Lung (tissue), 11 donors: ENCODE measurements at regions not wholly inside any gene's neighbourhood (a gene's known extent, or its start where the extent isn't known, plus 50 kb on each side); places are given as distances from the start of the nearest gene placed in this dataset.

Experiments
- ATAC-seq: fragments of 200-7000 bp; cut with Tn5 transposase; one replicate; pipeline ENCODE4 v1.9.1; 2020; ENCODE audit warnings: moderate number of reproducible peaks; ENCODE audit not compliant: insufficient read depth, low FRiP score
- DNase-seq, 3 donors: peaks; one replicate each; pipeline ENCODE4 v3.0.0-alpha.2; 2013 to 2017
- H3K27ac ChIP-seq, 2 donors: one replicate each; pipeline ENCODE4 v1.5.1; 2013; ENCODE audit warnings: mild to moderate bottlenecking in 2 of 2, moderate library complexity in 2 of 2, control low read depth in 1 of 2, inconsistent platforms in 1 of 2, low read depth in 1 of 2, low read length in 1 of 2
- H3K27me3 ChIP-seq, 3 donors: one replicate each; pipeline ENCODE4 v1.5.1; 2013; ENCODE audit warnings: low read length in 2 of 3; ENCODE audit not compliant: control insufficient read depth in 3 of 3, insufficient read depth in 3 of 3
- H3K36me3 ChIP-seq, 4 donors: one replicate each; pipeline ENCODE4 v1.5.1; 2013; ENCODE audit warnings: low read length in 4 of 4, mild to moderate bottlenecking in 1 of 4, moderate library complexity in 1 of 4; ENCODE audit not compliant: control insufficient read depth in 4 of 4, insufficient read depth in 4 of 4
- H3K4me1 ChIP-seq, 5 donors: one replicate each; pipeline ENCODE4 v1.5.1; 2013; ENCODE audit warnings: low read length in 5 of 5, mild to moderate bottlenecking in 2 of 5, moderate library complexity in 1 of 5; ENCODE audit not compliant: control insufficient read depth in 5 of 5, insufficient read depth in 5 of 5
- H3K4me3 ChIP-seq: one replicate; pipeline ENCODE4 v1.5.1; 2013; ENCODE audit warnings: mild to moderate bottlenecking, control low read depth, moderate library complexity
- H3K9ac ChIP-seq, 2 donors: one replicate each; pipeline ENCODE4 v1.5.1; 2013; ENCODE audit warnings: low read length in 2 of 2, control low read depth in 1 of 2; ENCODE audit not compliant: insufficient read depth in 1 of 2
- H3K9me3 ChIP-seq, 4 donors: one replicate each; pipeline ENCODE4 v1.5.1; 2013; ENCODE audit warnings: low read length in 3 of 4, mild to moderate bottlenecking in 1 of 4, moderate library complexity in 1 of 4; ENCODE audit not compliant: control insufficient read depth in 4 of 4, insufficient read depth in 3 of 4
- CTCF ChIP-seq: IDR thresholded peaks from 2 replicates; pipeline ENCODE4 v1.5.1; 2012; ENCODE audit warnings: mild to moderate bottlenecking; ENCODE audit errors: control extremely low read depth, extremely low read depth
- WGBS, 2 donors: extraction: QIAGEN DNeasy Blood & Tissue Kit; methylation state at CpG; one replicate each; pipeline ENCODE4 v1.1.7; 2013; 5-methylcytosine and 5-hydroxymethylcytosine counted together
- donor health status: control.
- donor health status: control.
- donor health status: Bipolar disorder and iron deficiency.
- donor health status: healthy.
- donor health status: DM: yes; HTN: yes; CAD: no.

- Histone ChIP-seq H3K9ac (no peak overlapping the region), H3K27ac (no peak overlapping the region), H3K4me3 (no peak overlapping the region), H3K4me1 (no peaks in the 10 kb centered on the region), H3K9me3 (peaks cover 0 to 3% (median 0%) of the 10 kb centered on the region in 4 donors), H3K36me3 (no peaks in the 10 kb centered on the region), H3K27me3 (no peaks in the 10 kb centered on the region)
- ATAC-seq: no peak
- WGBS, 2 donors: 96% methylated on average over 11 of the region's 11 CpGs
- no peak for DNase-seq
- TF ChIP-seq CTCF: no peak
Observed at GRCh38 chr10:3551761-3552160, 233.2 kb downstream of the KLF6 start.

GRCh38 chr10:3549118-3549517 lies 235.9 kb downstream of the KLF6 start:
- TF ChIP-seq CTCF: no peak
- Histone ChIP-seq H3K4me1 (no peaks in the 10 kb centered on the region), H3K9ac (no peak overlapping the region), H3K27ac (no peak overlapping the region), H3K9me3 (peaks cover 0 to 3% (median 0%) of the 10 kb centered on the region in 4 donors), H3K36me3 (no peaks in the 10 kb centered on the region), H3K4me3 (no peak overlapping the region), H3K27me3 (no peaks in the 10 kb centered on the region)
- DNase-seq: no peak
- WGBS, 2 donors: 79 to 81% methylated on average over 4 of the region's 4 CpGs
- ATAC-seq: no peak

GRCh38 chr10:3548702-3549101 lies 236.3 kb downstream of the KLF6 start:
- Histone ChIP-seq H3K36me3 (no peaks in the 10 kb centered on the region), H3K9me3 (peaks cover 0 to 3% (median 0%) of the 10 kb centered on the region in 4 donors), H3K27me3 (no peaks in the 10 kb centered on the region), H3K4me1 (no peaks in the 10 kb centered on the region), H3K9ac (no peak overlapping the region), H3K4me3 (no peak overlapping the region), H3K27ac (no peak overlapping the region)
- ATAC-seq (no peak), DNase-seq (no peak)
- WGBS, 2 donors: 97% methylated on average over 1 of the region's 1 CpG
- TF ChIP-seq CTCF: no peak

GRCh38 chr10:3548076-3548475 lies 236.9 kb downstream of the KLF6 start:
- WGBS, 2 donors: 66 to 70% methylated on average over 7 of the region's 7 CpGs

More at GRCh38 chr10:3548076-3548475, 236.9 kb downstream of the KLF6 start:
- Histone ChIP-seq H3K36me3 (no peaks in the 10 kb centered on the region), H3K9ac (no peak overlapping the region), H3K27ac (no peak overlapping the region), H3K27me3 (no peaks in the 10 kb centered on the region), H3K4me1 (no peaks in the 10 kb centered on the region), H3K9me3 (peaks cover 0 to 3% (median 0%) of the 10 kb centered on the region in 4 donors), H3K4me3 (no peak overlapping the region)
- no peak for DNase-seq
- no peak for ATAC-seq
- TF ChIP-seq CTCF: no peak
